ENCODE measurements at regions not wholly inside any gene's neighbourhood (a gene's known extent, or its start where the extent isn't known, plus 50 kb on each side); places are given as distances from the start of the nearest gene placed in this dataset.
"Not testable (repeated sequence)": the region's sequence is repeated elsewhere in the genome, so short reads cannot be mapped to it uniquely, and the experiment has no call there.

DNA sequence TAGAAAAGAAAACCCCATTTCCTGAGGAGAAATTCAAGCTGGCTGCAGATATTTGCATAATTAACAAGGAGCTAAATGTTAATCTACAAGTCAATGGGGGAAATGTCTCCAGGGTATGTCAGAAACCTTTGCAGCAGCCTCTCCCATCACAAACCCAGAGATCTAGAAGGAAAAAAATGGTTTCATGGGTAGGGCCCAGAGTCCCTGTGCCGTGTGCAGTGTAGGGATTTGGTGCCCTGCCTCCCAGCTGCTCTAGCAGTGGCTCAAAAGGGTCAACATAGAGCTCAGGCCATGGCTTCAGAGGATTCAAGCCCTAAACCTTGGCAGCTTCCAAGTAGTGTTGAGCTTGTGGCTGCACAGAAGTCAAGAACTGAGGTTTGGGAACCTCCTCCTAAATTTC, 290.2 kb upstream of the TMEFF2 start:
- no peak for DNase-seq (ENCODE audit: low read depth in 3 of 3)

DNA sequence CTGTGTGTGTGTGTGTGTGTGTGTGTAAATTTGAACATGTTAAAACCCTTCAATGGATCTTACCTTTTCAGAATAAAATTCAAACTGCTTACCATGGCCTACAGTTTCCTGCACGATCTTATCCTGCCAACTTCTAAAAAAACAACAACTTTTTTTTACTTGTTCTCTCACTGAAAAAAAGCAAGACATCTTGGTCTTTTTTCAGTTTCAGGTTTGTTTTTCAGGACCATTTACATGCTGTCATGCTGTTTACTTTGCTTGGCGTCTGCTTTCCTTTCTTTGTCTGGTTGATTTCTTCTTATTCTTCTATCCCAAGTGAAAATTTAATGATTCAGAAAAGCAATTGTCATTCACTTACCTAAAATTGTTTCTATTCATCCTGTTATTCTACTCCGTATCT, 286.3 kb upstream of the TMEFF2 start:
- DNase-seq (ENCODE audit: low read depth in 3 of 3) = no peak

DNA sequence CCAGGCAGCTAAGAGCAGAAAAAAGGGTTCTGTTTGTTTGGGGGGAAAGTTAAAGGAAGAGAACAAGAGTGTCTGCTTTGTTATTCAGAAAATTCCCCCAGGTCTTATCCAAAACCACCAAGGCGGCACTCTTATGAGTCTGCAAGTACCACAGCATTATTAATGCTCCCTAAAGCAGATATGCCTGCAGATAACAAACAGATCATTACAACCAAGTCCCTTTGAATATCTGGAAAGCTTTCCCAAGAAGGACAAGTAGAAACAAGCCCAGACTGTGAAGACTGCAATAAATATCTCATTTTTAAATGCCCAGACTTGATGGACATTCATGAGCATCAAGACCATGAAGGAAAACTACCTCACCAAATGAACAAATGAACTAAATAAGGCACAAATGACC, 278.6 kb upstream of the TMEFF2 start:
- DNase-seq (ENCODE audit: low read depth in 3 of 3) = no peak

DNA sequence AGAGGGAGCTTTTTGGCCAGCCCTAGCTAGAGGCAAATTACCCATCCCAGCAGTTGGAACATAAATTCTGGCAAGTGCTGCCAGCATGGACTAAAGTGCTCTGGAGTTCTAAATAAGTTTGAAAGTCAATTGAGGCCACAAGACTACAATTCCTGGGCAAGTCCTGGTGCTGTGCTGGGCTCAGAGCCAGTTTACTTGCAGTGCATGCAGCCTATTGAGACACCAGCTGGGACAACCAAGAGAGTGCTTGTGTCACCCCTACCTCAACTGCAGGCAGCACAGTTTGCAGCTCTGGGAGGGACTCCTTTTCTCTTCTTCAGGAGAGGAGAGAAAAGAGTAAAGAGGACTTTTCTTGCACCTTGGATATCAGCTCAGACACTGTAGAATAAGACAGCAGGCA, 277.2 kb upstream of the TMEFF2 start:
- DNase-seq (ENCODE audit: low read depth in 3 of 3) = no peak

DNA sequence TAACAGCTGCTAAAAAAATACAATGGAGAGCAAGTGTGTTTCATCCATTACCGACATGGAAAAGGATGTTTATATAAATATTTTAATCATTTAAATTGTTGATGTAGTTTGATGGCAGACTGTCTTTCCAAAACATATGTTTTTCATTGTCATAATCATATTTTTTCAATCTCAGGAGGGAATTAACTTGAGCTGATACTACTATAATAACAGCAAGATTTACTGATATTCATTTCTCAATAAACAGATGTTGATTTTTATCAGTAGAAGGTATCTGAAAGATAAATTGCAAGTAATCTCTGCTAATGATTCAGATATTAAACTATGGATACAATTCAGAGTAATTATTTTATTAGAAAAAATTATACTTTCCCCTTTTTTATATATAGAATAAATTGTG, 274.9 kb upstream of the TMEFF2 start:
- DNase-seq (ENCODE audit: low read depth in 3 of 3) = no peak

DNA sequence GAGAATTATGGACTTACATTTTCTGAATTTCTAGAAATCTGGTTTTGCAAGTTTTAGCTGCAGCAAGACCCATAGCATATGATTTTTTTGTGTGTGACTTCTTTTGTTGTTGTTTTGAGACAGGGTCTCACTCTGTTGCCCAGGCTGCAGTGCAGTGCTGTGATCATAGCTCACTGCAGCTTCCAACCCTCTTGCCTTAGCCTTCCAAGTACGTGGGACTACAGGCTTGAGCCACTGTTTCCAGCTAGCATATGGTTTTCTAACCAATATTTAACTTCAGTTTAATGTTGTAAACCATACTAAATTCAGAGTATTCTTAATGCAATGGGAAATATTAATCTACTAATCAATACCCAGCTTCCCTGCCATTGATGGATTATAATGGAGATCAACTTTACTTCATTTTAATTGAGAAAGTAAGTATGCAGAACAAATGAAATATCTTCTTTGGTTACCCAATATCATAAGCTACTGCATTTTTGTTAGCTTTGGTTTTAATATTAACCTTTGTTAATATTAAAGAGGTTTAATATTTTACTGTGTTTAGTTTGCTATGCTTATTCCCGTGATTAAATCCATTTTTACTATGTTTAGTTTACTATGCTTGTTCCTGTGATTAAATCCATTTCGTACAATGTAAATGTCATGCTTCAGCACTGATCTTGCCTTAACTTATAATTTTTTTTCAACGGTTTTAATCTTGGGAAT, 273.4 kb upstream of the TMEFF2 start:
- no peak for DNase-seq (ENCODE audit: low read depth in 3 of 3)

DNA sequence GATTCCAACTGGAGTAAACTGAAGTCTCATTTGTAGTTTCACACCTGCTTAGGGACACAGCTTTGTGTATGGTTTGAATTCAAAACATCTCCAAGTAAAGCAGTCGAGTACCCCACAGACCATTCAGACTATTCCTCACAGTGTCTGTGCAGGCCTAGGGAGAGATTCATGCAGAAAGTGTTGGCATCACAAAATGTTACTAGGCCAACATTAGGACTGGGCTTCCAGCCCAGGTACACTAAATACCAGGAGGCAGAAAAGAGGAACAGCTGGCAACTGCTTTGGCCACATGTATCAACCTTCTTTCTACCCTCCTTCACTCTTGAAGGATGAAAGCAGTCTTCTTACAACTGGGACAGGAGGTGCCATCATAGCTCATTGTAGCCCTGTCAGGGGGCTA, 270.4 kb upstream of the TMEFF2 start:
- no peak for DNase-seq (ENCODE audit: low read depth in 3 of 3)

DNA sequence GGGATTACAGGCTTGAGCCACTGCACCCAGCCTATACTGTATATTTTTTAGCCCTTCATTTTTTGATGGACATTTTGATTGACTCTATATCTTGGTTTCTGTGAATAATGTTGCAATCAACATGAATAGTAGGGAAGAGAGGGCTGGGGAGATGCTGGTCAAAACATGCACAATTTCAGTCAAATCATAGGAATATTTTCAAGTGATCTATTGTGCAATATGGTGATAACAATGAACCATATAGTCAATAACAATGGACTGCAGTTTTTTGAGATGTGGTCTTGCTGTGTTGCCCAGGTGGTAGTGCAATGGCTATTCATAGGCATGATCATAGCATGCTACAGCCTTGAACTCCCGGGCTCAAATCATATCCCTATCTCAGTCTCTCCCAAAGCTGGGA, 264.7 kb upstream of the TMEFF2 start:
- no peak for DNase-seq (ENCODE audit: low read depth in 3 of 3)

DNA sequence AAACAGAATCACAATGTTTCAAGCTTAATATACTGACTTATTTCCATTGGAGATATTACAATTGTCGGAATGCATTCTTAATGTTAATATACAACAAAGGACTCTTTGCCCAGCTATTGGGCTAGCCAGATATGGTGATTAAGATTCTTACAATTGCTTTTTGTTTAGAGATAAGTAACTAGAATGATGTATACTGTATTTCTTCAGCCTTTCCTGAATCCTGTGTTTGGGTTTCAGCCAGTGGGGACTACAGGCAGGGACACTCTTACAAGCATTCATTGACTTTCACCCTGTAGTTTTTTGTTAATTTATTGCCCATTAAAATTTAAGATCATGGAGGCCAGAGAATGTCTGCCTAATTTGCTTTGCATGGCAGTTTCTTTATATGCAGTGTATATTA, 254.1 kb upstream of the TMEFF2 start:
- DNase-seq (ENCODE audit: low read depth in 3 of 3) = no peak

DNA sequence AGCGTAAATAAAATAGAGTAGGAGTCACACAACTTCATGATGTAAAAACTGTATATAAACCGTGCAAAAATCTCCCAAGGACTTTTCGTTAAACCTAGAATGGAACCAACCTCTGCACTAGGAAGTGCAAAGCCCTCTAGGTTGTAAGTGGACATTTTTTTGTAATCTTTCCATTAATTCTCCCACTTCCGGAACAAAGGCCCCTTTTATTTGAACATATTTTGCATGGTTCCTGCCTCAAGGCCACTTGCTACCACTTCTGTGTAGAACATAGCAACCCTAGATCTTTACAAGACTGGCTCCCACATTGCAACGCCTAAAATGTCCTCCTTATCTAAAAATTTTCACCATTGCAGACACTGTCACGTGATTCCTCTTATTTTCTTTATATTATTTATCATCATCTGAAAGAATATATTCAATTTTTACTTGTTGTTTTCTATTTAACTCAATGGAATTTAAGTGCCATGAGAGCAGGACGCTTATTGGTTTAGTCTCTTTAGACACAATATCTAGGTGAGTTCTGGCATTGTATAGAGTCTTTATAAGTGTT, 249.6 kb upstream of the TMEFF2 start:
- DNase-seq (ENCODE audit: low read depth in 3 of 3) = no peak

DNA sequence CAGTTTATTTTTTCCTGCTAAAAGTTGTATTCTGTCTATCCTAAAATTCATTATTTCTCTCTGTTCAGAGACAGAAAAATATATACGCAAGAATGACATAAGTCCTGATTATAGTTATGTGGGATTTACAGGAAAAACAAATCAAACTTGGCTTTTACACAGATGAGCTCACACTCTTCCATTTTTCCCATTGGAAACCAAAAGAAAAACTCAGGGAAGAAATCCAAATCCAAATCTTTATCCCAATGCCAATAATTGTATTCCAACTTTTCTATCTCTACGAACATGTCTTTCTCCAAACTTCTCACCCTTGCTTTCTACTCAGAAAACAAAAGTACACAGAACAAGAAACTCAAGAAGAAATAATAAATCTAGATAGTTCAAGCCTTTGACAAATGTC, 249.1 kb upstream of the TMEFF2 start:
- DNase-seq (ENCODE audit: low read depth in 3 of 3) = no peak

DNA sequence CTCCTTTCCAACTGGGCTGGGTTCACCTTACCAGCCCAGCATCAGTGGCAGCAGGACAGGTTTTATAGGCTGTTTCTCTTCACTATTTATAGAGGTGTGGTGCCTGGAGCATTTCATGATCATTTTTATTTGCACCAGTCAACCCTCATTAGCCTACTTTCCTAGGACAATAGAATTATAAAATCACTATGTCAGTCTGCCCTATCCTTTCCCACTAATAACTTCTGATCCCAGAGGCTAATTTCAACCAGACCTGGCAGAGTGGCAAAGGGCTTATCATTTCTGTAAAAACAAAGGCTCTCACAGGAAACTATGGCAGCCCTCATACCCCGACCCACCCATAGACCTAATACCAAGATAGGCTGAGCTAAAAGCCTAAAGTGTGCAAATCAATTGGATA, 243.5 kb upstream of the TMEFF2 start:
- DNase-seq (ENCODE audit: low read depth in 3 of 3) = no peak

DNA sequence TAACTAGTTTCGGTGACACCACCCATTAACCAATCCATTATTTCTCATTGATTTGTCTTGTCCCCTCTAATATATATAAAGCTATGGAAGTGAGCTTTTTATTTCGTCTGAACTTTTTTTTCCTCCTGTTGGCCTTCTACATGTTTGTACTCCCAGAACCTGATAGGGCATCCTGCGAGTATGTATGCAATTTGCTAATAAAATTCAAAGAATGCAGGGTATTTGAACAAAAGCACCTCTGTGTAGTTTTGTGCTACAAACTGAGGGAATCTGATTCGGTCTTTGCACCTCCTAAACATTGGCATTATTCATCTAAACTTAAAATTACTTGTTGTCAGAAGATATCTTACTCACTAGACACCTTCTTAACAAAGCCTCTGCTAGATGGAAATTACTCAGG, 242.9 kb upstream of the TMEFF2 start:
- DNase-seq (ENCODE audit: low read depth in 3 of 3) = no peak

DNA sequence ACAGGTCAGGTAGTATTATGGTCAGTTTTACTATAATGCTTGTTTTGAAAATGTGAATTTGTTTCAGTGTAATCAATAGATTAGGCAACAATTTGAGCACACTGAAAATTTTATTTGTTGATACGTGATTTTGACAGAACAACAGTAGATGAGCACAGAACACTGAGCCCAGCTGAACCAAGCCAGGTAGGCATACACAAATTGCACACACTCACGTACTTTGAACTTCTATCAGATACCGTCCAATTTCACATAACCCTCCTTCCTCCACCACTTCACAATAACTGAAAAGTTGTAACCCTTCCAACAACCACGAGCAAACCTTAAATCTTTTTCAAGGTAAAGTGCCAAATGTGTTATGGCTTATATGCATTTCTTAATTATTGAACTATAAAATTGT, 229.5 kb upstream of the TMEFF2 start:
- no peak for DNase-seq (ENCODE audit: low read depth in 3 of 3)

DNA sequence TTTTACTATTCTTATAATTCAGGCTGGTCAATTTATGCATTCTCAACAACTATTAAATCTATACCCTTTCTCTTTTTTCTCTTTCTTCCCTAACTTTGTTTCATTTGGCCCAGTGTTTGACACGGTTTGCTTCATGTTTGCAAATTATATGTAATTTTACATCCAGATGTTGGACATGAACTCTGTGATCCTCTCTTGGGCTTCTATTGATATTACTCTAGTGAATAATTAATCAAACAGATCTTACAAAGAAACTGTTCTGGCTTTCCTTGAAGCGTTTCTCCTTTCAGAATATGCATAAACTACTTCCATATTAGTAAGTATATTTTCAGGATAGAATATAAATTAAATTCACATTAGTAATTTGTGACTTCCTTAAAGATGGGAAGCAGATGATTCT, 225.1 kb upstream of the TMEFF2 start:
- no peak for DNase-seq (ENCODE audit: low read depth in 3 of 3)

DNA sequence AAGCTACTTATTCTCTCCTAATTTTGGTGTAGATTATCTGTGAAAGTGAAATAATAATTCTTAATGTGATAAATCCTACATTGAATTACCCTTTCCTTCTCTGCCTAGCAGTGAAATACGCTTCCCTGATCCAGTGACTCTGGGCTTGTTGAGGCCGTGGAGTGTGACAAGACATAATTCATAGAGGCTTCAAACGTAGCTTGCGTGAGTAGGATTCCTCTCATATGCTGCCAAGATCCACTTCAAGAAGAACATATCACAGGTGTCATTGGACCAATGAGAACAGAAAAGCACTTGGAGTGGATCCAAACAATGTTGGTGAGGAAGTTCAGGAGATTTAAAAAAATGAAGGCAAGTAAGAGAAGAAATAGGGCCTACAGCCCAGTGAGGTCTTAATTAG, 221.3 kb upstream of the TMEFF2 start:
- no peak for DNase-seq (ENCODE audit: low read depth in 3 of 3)

DNA sequence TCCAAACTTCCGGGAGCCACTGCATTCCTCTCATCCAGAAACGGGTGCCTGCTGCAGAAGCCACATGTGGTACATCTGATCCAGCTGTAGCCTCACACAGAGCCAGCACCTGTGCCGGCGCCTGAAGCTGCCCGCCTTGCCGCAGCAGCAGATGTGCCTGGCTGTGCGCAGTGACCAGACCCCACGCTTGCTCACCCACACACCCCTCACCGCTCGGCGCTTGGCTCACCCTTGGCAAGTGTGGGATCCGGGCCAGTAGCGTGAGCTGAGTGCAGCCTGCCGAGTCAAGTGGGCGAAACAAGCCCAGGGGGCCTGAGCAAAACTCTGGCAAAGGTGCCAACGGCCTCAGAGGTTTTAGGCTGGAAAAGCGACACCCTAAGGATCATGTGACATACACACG, 220.1 kb upstream of the TMEFF2 start:
- no peak for DNase-seq (ENCODE audit: low read depth in 3 of 3)

DNA sequence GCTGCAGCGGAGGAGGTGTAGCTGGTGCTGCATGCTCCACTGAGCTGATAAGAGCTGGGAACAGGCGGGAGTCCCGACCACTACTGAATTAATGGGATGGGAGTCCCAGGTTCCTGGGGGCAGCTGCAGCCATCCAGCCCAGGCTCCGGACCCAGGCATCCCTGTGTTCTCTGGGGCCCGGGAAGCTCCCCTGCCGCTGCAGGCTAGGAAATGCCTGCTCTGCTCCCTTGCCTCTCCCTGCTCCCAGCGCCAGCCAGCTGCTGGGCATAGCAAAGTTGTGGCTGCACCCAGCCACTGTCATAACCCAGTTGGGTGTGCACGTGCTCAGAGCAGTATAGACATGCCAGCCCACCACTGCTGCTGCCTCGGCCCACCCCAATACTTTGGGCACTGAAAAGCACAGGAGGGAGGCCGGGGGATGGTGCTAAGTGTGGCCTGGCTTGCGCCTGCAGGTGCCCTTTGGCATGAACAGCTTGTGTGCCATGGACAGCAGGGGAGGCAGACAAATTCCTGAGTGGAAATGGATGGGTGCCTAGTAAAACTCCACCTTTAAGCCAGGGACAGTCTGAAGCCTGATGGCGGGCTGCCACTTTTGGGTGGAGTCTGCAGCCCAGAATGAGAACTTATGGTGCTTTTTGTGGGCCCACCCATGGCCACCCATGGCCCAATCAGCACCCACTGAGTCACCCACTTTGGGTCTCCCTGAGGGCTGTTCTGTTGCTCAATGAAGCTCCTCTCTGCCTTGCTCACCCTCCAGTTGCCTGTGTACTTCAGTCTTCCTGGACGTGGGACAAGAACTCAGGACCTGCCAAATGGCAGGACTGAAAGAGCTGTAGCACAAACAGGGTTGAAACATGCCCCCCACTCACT, 219.3 kb upstream of the TMEFF2 start:
- DNase-seq (ENCODE audit: low read depth in 3 of 3) = no peak

DNA sequence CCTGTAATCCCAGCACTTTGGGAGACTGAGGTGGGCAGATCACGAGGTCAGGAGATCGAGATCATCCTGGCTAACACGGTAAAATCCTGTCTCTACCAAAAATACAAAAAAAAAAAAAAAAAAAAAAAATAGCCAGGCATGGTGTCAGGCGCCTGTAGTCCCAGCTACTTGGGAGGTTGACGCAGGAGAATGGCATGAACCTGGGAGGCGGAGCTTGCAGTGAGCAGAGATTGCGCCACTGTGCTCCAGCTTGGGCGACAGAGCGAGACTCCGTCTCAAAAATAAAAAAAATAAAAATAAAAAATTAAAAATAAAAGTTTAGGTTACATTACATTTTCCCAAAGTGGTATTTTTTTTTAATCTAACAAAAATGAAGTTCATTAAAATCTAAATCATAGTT, 218.1 kb upstream of the TMEFF2 start:
- DNase-seq (ENCODE audit: low read depth in 3 of 3) = not testable (repeated sequence)

DNA sequence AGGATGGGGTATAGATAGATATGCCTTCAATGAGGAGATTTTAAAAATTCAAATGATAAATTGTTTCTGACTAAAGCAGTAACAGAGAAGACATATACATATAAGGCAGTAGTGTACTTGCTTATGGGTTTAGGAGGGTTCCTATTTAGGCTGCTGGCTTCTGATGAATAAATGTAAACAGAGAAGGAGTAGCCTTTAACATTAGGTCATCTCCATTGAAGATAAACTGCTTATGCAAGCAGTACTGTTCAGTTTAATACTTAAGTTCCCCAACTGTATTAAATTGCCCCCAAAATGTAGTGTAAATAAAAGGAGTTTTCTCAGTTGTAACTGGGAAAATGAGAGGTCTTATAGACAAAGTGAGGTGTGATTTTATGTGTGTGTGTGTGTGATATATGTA, 217.7 kb upstream of the TMEFF2 start:
- no peak for DNase-seq (ENCODE audit: low read depth in 3 of 3)

DNA sequence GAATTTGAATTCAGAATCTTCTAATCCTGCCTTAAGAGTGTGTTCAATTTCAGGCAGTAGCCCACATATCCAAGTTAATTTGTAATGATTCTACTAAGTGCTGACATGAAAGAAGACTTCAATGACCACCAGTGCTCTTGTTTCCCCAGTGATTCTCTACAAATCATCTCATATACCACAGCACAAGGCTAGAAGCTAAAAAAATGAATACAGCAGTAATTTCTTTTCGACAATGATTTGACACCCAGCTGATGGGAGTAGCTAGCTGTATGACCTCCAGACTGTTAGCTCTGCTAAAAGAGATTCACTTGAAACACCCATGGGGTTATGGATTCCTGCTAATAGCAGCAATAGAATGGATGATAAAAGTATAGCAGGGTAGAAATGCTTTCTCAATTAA, 217.0 kb upstream of the TMEFF2 start:
- DNase-seq (ENCODE audit: low read depth in 3 of 3) = no peak

DNA sequence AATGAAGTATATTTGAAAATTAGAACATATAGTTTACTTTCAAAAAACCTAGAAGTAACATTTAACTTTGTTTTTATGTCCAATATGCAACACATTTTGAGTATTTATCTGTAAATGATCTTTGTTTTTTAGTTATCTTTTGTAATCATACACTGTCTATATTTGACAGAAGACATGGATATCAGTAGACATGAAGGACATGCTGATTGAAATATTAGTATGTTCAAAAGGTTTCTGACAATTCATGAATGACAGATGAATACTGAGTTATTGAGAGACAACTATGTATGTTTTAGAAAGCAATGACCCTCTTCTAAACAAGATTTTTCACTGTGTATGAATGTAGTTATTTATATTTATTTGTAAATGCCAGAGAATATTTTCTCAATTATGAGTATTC, 215.6 kb upstream of the TMEFF2 start:
- DNase-seq (ENCODE audit: low read depth in 3 of 3) = no peak

DNA sequence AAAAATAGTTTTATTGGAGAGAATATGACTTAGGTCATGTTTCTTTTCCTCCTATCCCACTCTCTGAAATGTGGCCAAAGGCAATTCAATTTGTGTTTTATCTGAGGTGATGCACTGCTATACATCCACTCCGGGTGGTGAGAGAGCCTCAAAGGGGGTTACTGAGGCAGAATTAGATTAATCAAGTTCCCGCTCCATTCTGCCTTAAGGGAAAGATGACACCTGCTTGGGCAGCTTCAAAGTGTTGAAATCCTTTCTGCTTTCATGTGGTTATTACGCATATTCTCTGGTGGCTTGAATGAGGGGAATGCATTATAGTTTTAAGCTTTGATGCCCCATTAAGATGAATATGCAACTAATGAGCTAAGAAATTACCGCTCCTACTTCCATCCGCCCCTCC, 213.0 kb upstream of the TMEFF2 start:
- DNase-seq (ENCODE audit: low read depth in 3 of 3) = no peak

Data from stimulated activated CD4-positive, alpha-beta T cell treated with anti-CD3 and anti-CD28 coated beads, TNF-alpha, amount 100 ng/mL, for 24 hours (primary cell).